Fibroblast of skin of scalp (primary cell): ENCODE measurements at regions not wholly inside any gene's neighbourhood (a gene's known extent, or its start where the extent isn't known, plus 50 kb on each side); places are given as distances from the start of the nearest gene placed in this dataset.
A peak's percentile ranks its signal among the peaks of the same experiment; 100 is the strongest.

ENCODE experiments used
- DNase-seq: peaks from one replicate; pipeline ENCODE4 v3.0.0-alpha.2; 2013

DNA sequence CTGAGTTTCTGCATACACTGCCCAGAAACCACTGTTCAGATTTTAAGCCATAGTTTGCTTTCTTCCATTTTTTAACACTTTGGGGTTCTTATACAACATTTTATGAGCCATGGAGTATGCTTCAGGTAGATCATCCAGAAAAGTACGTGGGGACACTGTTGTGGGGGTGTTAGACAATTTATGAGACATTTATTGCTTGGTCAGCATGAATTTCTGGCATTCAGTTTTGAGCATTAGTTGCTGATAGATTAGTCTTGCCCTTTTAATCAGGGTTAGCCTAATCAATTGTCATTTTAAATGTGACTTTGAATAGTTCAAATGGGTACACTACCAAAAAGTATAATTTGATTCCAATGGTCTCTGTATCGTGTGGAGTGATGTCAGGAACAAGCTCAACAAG is 434.9 kb downstream of the GPM6A start:
- DNase-seq = no peak

DNA sequence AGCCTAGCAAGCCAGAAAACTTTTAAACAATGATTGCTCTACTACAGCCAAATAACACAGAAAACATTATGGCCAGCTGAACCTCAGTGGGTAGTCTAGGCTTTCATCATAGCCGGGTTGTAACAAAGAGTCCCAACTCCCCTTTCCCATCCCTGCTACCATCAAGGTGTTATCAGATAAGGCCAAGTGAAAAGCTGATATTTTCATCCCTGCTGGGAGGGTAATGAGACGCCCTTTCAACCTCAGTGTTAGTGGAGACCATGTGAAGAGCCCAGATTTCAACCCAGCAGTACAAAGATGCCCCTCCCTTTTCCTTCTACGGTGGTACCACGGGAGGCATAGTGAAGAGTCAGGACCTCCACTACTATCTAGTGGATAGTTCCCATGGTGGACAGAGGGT is 433.7 kb downstream of the GPM6A start:
- DNase-seq = no peak

GRCh38 chr4:175380841-175381240 is 431.2 kb downstream of the GPM6A start:
- no peak for DNase-seq

DNA sequence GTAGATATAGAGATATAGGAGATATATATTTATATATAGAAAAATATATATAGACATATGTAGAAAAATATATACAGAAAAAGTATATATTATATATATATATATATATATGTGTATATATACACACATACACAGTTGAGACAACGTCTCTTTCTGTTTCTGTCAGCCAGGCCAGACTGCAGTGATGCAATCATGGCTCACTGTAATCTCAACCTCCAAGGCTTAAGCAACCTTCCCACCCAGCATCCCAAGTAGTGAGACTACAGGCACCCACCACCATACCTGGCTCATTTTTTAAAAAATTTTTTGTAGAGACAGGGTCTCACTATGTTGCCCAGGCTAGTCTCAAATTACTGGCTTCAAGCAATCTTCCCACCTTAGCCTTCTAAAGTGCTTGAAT is 426.3 kb downstream of the GPM6A start:
- DNase-seq = no peak

DNA sequence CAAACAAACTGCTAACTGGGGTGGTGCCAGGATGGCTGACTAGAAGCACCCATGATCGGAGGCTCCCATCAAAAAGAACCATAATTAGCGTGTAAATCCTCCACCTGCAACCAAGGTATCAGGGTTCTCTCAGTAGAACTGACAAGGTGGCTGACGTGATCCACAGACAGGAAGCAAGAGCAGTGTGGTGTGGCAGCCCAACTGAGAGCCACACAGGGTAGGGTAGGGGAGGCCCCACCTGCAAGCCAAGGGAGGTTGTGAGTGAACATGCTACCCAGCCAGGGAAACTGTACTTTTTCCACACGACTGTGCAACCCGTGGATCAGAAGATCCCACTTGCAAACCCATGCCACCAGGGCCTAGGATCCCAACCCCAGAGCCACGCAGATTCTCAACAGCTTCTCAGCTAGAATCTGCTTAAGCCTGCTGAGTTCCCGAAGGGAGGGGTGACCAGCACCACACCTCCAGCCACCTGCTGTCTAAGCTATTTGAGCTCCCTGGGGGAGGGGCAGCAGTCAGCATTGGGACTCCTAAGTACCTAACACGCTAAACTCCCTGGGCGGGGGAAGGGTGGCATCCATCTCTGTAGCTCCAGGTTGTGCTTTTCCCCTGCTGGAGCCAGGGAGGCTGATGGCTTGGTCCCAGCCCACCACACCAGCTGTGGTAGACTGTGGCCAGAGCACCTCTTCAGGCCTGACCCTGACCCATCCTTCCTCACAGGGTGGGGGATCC is 425.1 kb downstream of the GPM6A start:
- no peak for DNase-seq

GRCh38 chr4:175394208-175394607 is 417.9 kb downstream of the GPM6A start:
- no peak for DNase-seq

GRCh38 chr4:175405961-175406360 is 406.1 kb downstream of the GPM6A start:
- DNase-seq = no peak

DNA sequence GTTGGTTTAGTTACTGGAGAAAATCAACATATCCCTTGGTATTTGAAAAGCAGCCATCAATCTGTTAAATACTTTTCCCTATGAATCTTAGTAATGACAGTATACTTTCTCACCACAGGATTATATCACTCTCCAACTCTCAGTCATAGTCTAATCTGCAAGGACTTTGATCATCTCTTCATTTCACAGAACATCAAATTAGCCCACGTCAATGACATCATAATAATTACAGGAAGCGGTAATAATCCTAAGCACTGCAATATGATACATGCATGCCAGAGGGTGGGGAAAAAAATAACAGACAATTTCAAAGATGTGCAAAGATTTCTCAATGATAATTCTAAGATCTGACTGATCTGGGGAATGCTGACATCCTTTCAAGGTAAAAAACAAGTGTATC is 404.1 kb downstream of the GPM6A start:
- DNase-seq = no peak

- DNase-seq = peak; percentile 48
These were observed 400.8 kb downstream of the GPM6A start for GRCh38 chr4:175411251-175411650.

DNA sequence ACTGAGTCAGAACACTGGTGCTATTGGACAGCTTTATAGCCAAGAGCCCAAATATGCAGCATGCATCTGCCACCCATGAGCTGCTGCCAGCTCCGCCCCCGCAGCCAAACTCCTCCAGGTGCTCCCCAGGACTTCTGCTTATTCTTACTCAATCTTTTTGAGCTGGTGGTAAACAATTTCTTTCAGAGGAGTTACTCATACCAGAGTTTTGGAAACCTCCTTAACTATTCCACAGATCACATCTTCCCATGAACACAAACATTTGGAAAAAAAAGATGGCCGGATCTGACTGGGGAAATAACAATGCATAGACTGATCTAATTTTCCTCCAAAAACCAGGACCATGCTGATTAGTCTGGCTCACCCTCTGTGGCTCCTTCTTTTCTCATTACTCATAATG is 399.9 kb downstream of the GPM6A start:
- no peak for DNase-seq

DNA sequence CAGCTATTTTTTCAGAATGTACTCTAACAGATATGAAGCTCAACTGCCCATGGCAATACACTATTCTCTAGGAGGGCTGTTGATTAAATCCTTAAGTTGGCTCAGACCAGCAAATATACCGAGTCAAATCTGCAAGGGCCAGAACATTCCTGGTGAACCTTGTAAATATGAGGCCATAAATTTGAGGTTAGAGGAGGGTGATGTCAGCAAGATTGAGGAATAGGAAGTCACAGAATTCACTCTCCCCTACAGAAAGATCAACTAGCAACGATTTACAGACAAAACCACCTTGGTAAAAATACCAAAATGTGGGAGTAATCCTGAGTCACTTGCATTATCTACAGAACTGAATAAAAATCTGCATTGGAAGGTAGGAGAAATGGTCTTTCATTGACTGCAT is 399.3 kb downstream of the GPM6A start:
- peak; percentile 71 for DNase-seq

- peak; percentile 44 for DNase-seq
These were observed 398.5 kb downstream of the GPM6A start for GRCh38 chr4:175413561-175413960.

- DNase-seq = no peak
These were observed 397.5 kb downstream of the GPM6A start for GRCh38 chr4:175414602-175415001.

DNA sequence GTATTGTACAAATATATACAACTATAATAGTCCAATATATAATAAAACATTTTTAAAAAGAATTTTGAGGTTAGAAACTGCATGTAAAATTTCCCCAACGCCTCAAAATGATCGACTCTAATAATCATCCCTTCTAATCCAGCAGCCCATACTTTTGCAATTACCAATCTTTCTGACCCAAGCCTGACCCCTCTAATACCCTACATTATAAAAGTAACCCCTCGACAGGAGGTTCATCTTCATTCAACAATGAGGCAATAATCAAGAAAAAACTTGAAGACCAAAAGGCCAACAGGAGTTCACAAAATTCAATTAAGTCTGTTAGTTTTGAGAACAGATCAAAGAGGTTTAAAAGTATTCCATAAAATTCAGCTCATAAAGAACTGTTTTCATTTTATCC is 393.5 kb downstream of the GPM6A start:
- DNase-seq = peak; percentile 55

- DNase-seq = peak; percentile 98
These were observed 392.8 kb downstream of the GPM6A start for GRCh38 chr4:175419236-175419718.

DNA sequence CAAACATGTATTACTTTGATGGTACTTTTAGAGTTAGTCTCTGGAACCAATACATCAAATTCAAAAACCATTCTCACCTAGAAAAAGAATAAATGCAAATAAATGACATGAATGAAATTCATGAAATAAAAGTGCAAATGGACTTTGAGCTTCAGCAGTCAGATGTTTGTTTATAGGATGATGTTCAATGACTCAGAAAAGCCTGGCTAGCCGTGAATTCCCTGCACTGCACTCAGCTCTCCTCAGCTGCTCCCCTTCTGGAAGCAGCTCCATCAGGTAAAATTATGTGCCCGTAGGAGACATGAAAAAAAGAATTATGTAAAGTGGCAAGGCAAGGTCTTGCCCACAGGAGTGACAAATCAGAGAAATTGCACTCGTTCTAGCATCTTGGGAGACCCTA is 390.6 kb downstream of the GPM6A start:
- peak; percentile 62 for DNase-seq

GRCh38 chr4:175422331-175422730 is 389.7 kb downstream of the GPM6A start:
- DNase-seq = peak; percentile 90

DNA sequence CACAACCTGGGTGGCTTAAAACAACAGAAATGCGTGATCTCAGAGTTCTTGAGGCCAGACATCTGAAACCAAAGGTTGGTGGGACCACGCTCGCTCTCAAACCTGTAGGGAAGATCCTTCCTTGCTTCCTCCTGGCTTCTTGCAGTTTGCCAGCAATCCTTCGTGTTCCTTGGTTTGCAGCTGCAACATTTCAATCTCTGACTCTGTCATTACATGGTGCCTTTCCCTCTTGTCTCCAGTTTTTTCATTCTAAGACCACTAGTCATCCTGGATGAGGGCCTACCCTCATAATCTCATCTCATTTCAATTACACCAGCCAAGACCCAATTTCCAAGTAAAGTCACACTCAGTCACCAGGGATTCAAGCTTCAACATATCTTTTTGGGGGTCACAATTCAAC is 388.0 kb downstream of the GPM6A start:
- no peak for DNase-seq

DNA sequence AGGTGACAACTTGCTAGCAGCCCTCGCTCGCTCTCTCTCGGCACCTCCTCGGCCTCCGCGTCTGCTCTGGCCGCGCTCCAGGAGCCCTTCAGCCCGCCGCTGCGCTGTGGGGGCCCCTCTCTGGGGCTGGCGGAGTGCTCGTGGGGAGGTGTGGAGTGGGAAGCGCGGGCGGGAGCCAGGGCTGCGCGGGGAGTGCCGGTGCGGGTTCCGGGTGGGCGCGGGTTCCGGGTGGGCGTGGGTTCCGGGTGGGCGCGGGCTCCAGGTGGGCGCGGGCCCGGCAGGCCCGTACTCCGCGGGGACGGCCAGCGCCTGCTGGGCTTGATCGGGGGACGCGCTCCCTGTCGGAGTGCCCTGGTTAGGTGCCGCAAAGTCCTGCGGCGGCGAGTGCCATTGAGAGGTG is 384.3 kb downstream of the GPM6A start:
- no peak for DNase-seq

DNA sequence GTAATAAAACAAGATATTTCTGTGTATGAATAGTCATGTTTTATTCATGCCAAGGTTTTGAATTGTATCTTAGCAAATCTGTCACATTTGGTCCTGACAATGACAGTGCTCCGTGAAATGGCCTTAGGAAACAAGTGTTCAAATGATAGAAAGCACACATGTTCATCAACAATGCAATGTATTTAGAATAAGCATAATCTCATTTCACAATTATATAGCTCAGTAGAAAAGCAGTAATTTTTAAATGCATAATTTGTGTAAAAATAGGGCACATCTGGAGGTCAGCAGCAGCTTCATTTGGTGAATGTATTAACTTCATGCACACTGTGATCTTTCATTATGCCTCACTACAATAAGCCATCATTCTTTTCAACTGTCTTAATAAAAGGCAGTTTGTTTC is 380.4 kb downstream of the GPM6A start:
- DNase-seq = no peak

- DNase-seq = no peak
These were observed 376.7 kb downstream of the GPM6A start for GRCh38 chr4:175435381-175435783.

- DNase-seq = no peak
These were observed 375.9 kb downstream of the GPM6A start for GRCh38 chr4:175436196-175436595.

GRCh38 chr4:175440786-175441185 is 371.3 kb downstream of the GPM6A start:
- no peak for DNase-seq

DNA sequence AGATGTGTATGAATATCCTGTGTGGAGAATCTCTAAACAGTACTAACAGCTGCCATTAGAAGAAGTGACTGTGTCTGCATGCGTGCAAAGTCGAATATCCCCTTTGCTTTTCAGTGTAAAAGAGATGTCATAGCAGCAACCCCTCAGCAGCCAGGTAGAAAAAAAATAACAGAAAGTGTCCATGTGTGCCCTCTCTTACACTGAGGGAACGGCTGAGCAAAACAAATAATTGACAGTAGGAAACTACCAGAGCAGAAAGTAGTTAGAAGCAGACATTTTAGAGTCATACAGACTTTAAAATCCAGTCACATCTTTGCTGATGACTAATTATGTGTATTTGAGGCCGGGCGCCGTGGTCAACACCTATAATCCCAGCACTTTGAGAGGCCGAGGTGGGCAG is 370.8 kb downstream of the GPM6A start:
- no peak for DNase-seq

- DNase-seq = no peak
These were observed 368.5 kb downstream of the GPM6A start for GRCh38 chr4:175443547-175443946.
